Lower lobe of right lung (tissue), 2 donors: ENCODE measurements at regions not wholly inside any gene's neighbourhood (a gene's known extent, or its start where the extent isn't known, plus 50 kb on each side); places are given as distances from the start of the nearest gene placed in this dataset.

ENCODE experiments used
- ATAC-seq, 2 donors: fragments of 200-7000 bp; cut with Tn5 transposase; one replicate each; pipeline ENCODE4 v1.9.1; 2020 to 2022; ENCODE audit warnings: mild to moderate bottlenecking in 2 of 2, moderate library complexity in 2 of 2
- DNase-seq: peaks from one replicate; pipeline ENCODE4 v3.0.0-alpha.2; 2020
- H3K27ac ChIP-seq: fragments of 200-600 bp; one replicate; pipeline ENCODE4 v1.8.0; 2022
- H3K27me3 ChIP-seq: fragments of 200-600 bp; one replicate; pipeline ENCODE4 v1.8.0; 2022; ENCODE audit warnings: low read depth
- H3K36me3 ChIP-seq: fragments of 200-600 bp; one replicate; pipeline ENCODE4 v1.8.0; 2022; ENCODE audit warnings: mild to moderate bottlenecking
- H3K4me1 ChIP-seq: fragments of 200-600 bp; one replicate; pipeline ENCODE4 v1.8.0; 2022
- H3K4me3 ChIP-seq: fragments of 200-600 bp; one replicate; pipeline ENCODE4 v1.8.0; 2022; ENCODE audit warnings: mild to moderate bottlenecking
- H3K9me3 ChIP-seq: fragments of 200-600 bp; one replicate; pipeline ENCODE4 v1.8.0; 2022
- CTCF ChIP-seq: fragments of 200-600 bp; IDR thresholded peaks from one replicate; pipeline ENCODE4 v1.8.0; 2022; ENCODE audit warnings: antibody characterized with exemption, mild to moderate bottlenecking
- intact Hi-C: fragments of 100-400 bp; cut with DNase I; formaldehyde crosslinking; loops from one replicate; pipeline ENCODE4 v1.11.0; 2022
- donor health status: DM: no; HTN: yes; CAD: no; lungs with severe emphysema.

- Histone ChIP-seq H3K4me1 (no peaks in the 10 kb centered on the region), H3K27ac (no peak overlapping the region), H3K4me3 (no peak overlapping the region), H3K36me3 (no peaks in the 10 kb centered on the region), H3K27me3 (no peaks in the 10 kb centered on the region), H3K9me3 (no peaks in the 10 kb centered on the region)
- DNase-seq (no peak), ATAC-seq (no peak)
- no peak for TF ChIP-seq CTCF
- intact Hi-C loops: no loop called here
These were observed 876.3 kb upstream of the CTNND2 start for GRCh38 chr5:12780536-12780935.

GRCh38 chr5:12777342-12777741, 873.1 kb upstream of the CTNND2 start:
- no peaks in the 10 kb centered on the region for H3K9me3 ChIP-seq
- no peak for DNase-seq

GRCh38 chr5:12772276-12772675, 868.0 kb upstream of the CTNND2 start:
- DNase-seq: no peak
- Histone ChIP-seq H3K27me3 (no peaks in the 10 kb centered on the region), H3K4me1 (no peaks in the 10 kb centered on the region), H3K36me3 (no peaks in the 10 kb centered on the region), H3K4me3 (no peak overlapping the region), H3K9me3 (no peaks in the 10 kb centered on the region), H3K27ac (no peak overlapping the region)
- intact Hi-C loops: no loop called here
- TF ChIP-seq CTCF: no peak
- no peak for ATAC-seq

More at GRCh38 chr5:12777342-12777741, 873.1 kb upstream of the CTNND2 start:
- Histone ChIP-seq H3K27ac (no peak overlapping the region), H3K4me3 (no peak overlapping the region), H3K4me1 (no peaks in the 10 kb centered on the region), H3K36me3 (no peaks in the 10 kb centered on the region), H3K27me3 (no peaks in the 10 kb centered on the region)
- intact Hi-C loops: no loop called here
- ATAC-seq: no peak
- TF ChIP-seq CTCF: no peak

GRCh38 chr5:12759377-12759776, 855.1 kb upstream of the CTNND2 start:
- Histone ChIP-seq H3K36me3 (no peaks in the 10 kb centered on the region), H3K4me3 (no peak overlapping the region), H3K27ac (no peak overlapping the region), H3K9me3 (no peaks in the 10 kb centered on the region), H3K27me3 (no peaks in the 10 kb centered on the region), H3K4me1 (no peaks in the 10 kb centered on the region)
- no peak for DNase-seq
- ATAC-seq: no peak
- intact Hi-C loops: no loop called here
- TF ChIP-seq CTCF: no peak

GRCh38 chr5:12757035-12757434, 852.8 kb upstream of the CTNND2 start:
- intact Hi-C loops: no loop called here
- H3K4me1 ChIP-seq: no peaks in the 10 kb centered on the region
- TF ChIP-seq CTCF: no peak

GRCh38 chr5:12745537-12745936, 841.3 kb upstream of the CTNND2 start:
- ATAC-seq (no peak), DNase-seq (no peak)
- no peak overlapping the region for H3K27ac ChIP-seq
- H3K4me3 ChIP-seq: no peak overlapping the region
- H3K36me3 ChIP-seq: no peaks in the 10 kb centered on the region
- no peaks in the 10 kb centered on the region for H3K27me3 ChIP-seq
- no peaks in the 10 kb centered on the region for H3K4me1 ChIP-seq
- intact Hi-C loops: no loop called here
- no peak for TF ChIP-seq CTCF
- no peaks in the 10 kb centered on the region for H3K9me3 ChIP-seq

More at GRCh38 chr5:12757035-12757434, 852.8 kb upstream of the CTNND2 start:
- H3K36me3 ChIP-seq: no peaks in the 10 kb centered on the region
- no peak overlapping the region for H3K4me3 ChIP-seq
- DNase-seq: no peak
- no peak for ATAC-seq
- no peaks in the 10 kb centered on the region for H3K9me3 ChIP-seq
- no peak overlapping the region for H3K27ac ChIP-seq
- no peaks in the 10 kb centered on the region for H3K27me3 ChIP-seq
